ENCODE measurements at regions not wholly inside any gene's neighbourhood (a gene's known extent, or its start where the extent isn't known, plus 50 kb on each side); places are given as distances from the start of the nearest gene placed in this dataset.
"Not testable (repeated sequence)": the region's sequence is repeated elsewhere in the genome, so short reads cannot be mapped to it uniquely, and the experiment has no call there.

GRCh38 chr2:87222131-87222530 is 200.5 kb upstream of the PLGLB1 start:
- not testable (repeated sequence) for TF ChIP-seq CTCF, POLR2A (IDR thresholded peaks at IDR 0.05)

Data from lower leg skin (tissue), 3 donors.